IMR-90 (cell line): ENCODE measurements at regions not wholly inside any gene's neighbourhood (a gene's known extent, or its start where the extent isn't known, plus 50 kb on each side); places are given as distances from the start of the nearest gene placed in this dataset.

Source experiments
- ATAC-seq: fragments of 200-7000 bp; cut with Tn5 transposase; 2 replicates; pipeline ENCODE4 v1.9.1; 2020; ENCODE audit warnings: low read depth, mild to moderate bottlenecking, moderate library complexity
- BruUV-seq: library from RNA; stranded (reverse); fragments of 400-500 nt; replicated peaks from 2 replicates; lab custom pipeline; 2021; lab: Mats Ljungman, UMichigan
- CTCF ChIA-PET: fragments of 300-600 bp; formaldehyde crosslinking; extraction: SDS; loops from one replicate; lab custom pipeline; 2021; ENCODE audit warnings: antibody characterized with exemption; lab: Yijun Ruan, JAX
- POLR2A ChIA-PET: fragments of 300-600 bp; sonication (Branson Sonifier 250); formaldehyde crosslinking; loops from one replicate; lab custom pipeline; 2022; ENCODE audit warnings: antibody characterized with exemption; ENCODE audit not compliant: unreplicated experiment; lab: Charles Lee
- DNase-seq: peaks from one replicate; pipeline ENCODE4 v3.0.0; 2013
- H2AFZ ChIP-seq: replicated peaks from 2 replicates; pipeline ENCODE3; 2013; ENCODE audit warnings: low read length, mild to moderate bottlenecking; ENCODE audit not compliant: poor library complexity
- H2AK5ac ChIP-seq: 2 replicates; pipeline ENCODE4 v1.6.1; 2013; ENCODE audit warnings: low read depth, low read length, inconsistent platforms
- H2AK9ac ChIP-seq: replicated peaks from 2 replicates; pipeline ENCODE3; 2013; ENCODE audit warnings: mild to moderate bottlenecking, low read depth, low read length, moderate library complexity; ENCODE audit not compliant: poor library complexity
- H2BK120ac ChIP-seq: 2 replicates; pipeline ENCODE4 v1.6.1; 2013; ENCODE audit warnings: low read depth, low read length, inconsistent platforms
- H2BK15ac ChIP-seq: 3 replicates; pipeline ENCODE4 v1.6.1; 2013; ENCODE audit warnings: low read depth, low read length, inconsistent platforms
- H2BK20ac ChIP-seq: 2 replicates; pipeline ENCODE4 v1.6.1; 2013; ENCODE audit warnings: low read depth, mild to moderate bottlenecking, inconsistent platforms, low read length, moderate library complexity
- H2BK5ac ChIP-seq: 2 replicates; pipeline ENCODE4 v1.6.1; 2013; ENCODE audit warnings: mild to moderate bottlenecking, low read depth, low read length, inconsistent platforms; ENCODE audit not compliant: poor library complexity, severe bottlenecking
- H3K14ac ChIP-seq: replicated peaks from 2 replicates; pipeline ENCODE4 v1.6.1; 2013; ENCODE audit warnings: low read depth, low read length, inconsistent platforms
- H3K18ac ChIP-seq: 2 replicates; pipeline ENCODE4 v1.6.1; 2013; ENCODE audit warnings: low read depth, low read length, control low read depth
- H3K23ac ChIP-seq: 2 replicates; pipeline ENCODE4 v1.6.1; 2013; ENCODE audit warnings: low read depth, low read length, inconsistent platforms
- H3K27ac ChIP-seq: 2 replicates; pipeline ENCODE4 v1.5.1; 2013; ENCODE audit warnings: mild to moderate bottlenecking, control low read depth, low read length; ENCODE audit not compliant: insufficient read depth
- H3K27me3 ChIP-seq: 2 replicates; pipeline ENCODE4 v1.6.1; 2013; ENCODE audit warnings: low read length; ENCODE audit not compliant: control insufficient read depth, insufficient read depth
- H3K36me3 ChIP-seq: 2 replicates; pipeline ENCODE4 v1.6.1; 2013; ENCODE audit warnings: low read length, mixed read lengths; ENCODE audit not compliant: control insufficient read depth, insufficient read depth
- H3K4ac ChIP-seq: 2 replicates; pipeline ENCODE4 v1.6.1; 2013; ENCODE audit warnings: low read depth, low read length, inconsistent platforms
- H3K4me1 ChIP-seq: 2 replicates; pipeline ENCODE4 v1.6.1; 2013; ENCODE audit warnings: low read length, mixed read lengths; ENCODE audit not compliant: control insufficient read depth, insufficient read depth
- H3K4me2 ChIP-seq: 2 replicates; pipeline ENCODE4 v1.6.1; 2013; ENCODE audit warnings: low read depth, mild to moderate bottlenecking, control low read depth, low read length, moderate library complexity
- H3K4me3 ChIP-seq: 2 replicates; pipeline ENCODE4 v1.5.1; 2013; ENCODE audit warnings: low read depth, mild to moderate bottlenecking, control low read depth, low read length, moderate library complexity; ENCODE audit not compliant: insufficient read depth
- H3K56ac ChIP-seq: 2 replicates; pipeline ENCODE4 v1.6.1; 2013; ENCODE audit warnings: low read length, inconsistent platforms; ENCODE audit not compliant: insufficient read depth; ENCODE audit errors: extremely low read depth
- H3K79me1 ChIP-seq, 2 experiments: 2 replicates each; pipeline ENCODE4 v1.6.1; 2013; ENCODE audit warnings: low read length in 2 of 2, inconsistent platforms in 1 of 2, low read depth in 1 of 2
- H3K9ac ChIP-seq: 2 replicates; pipeline ENCODE4 v1.6.1; 2013; ENCODE audit warnings: low read depth, low read length, control low read depth
- H3K9me1 ChIP-seq: 2 replicates; pipeline ENCODE4 v1.6.1; 2013; ENCODE audit warnings: low read length, inconsistent platforms; ENCODE audit not compliant: insufficient read depth
- H3K9me3 ChIP-seq: 2 replicates; pipeline ENCODE4 v1.6.1; 2013; ENCODE audit warnings: low read length; ENCODE audit not compliant: control insufficient read depth, insufficient read depth
- H4K20me1 ChIP-seq: 2 replicates; pipeline ENCODE4 v1.6.1; 2013; ENCODE audit warnings: low read length, inconsistent platforms; ENCODE audit not compliant: insufficient read depth
- H4K5ac ChIP-seq: 2 replicates; pipeline ENCODE4 v1.6.1; 2013; ENCODE audit warnings: mild to moderate bottlenecking, low read depth, low read length, control low read depth
- H4K8ac ChIP-seq, 2 experiments: 2 replicates each; pipeline ENCODE4 v1.6.1; 2013; ENCODE audit warnings: low read depth in 2 of 2, low read length in 2 of 2, control low read depth in 1 of 2, inconsistent platforms in 1 of 2
- H4K91ac ChIP-seq: 2 replicates; pipeline ENCODE4 v1.6.1; 2013; ENCODE audit warnings: low read depth, low read length, inconsistent platforms; ENCODE audit not compliant: insufficient read depth
- BHLHE40 ChIP-seq: fragments of 150-350 bp; IDR thresholded peaks from 2 replicates; pipeline ENCODE4 v1.6.1; 2016; ENCODE audit warnings: mild to moderate bottlenecking, low read depth, low read length
- CEBPB ChIP-seq: IDR thresholded peaks from 2 replicates; pipeline ENCODE4 v1.6.1; 2012; ENCODE audit warnings: low read depth, low read length, improper control_type of control experiment
- CHD1 ChIP-seq: IDR thresholded peaks from 2 replicates; pipeline ENCODE4 v1.6.1; 2012; ENCODE audit warnings: low read depth, low read length, improper control_type of control experiment
- CTCF ChIP-seq: conservative IDR thresholded peaks from 2 replicates; pipeline ENCODE4 v1.5.1; 2012; ENCODE audit warnings: mild to moderate bottlenecking, low read depth, low read length, improper control_type of control experiment
- ELK1 ChIP-seq: fragments of 150-350 bp; IDR thresholded peaks from 2 replicates; pipeline ENCODE4 v1.6.1; 2016; ENCODE audit warnings: low read depth, mild to moderate bottlenecking, low read length, moderate library complexity, borderline replicate concordance
- FOS ChIP-seq: fragments of 150-350 bp; IDR thresholded peaks from 2 replicates; pipeline ENCODE4 v1.6.1; 2016; ENCODE audit warnings: low read depth, low read length
- MAFK ChIP-seq: IDR thresholded peaks from 2 replicates; pipeline ENCODE4 v1.6.1; 2012; ENCODE audit warnings: low read depth, low read length, improper control_type of control experiment
- MAZ ChIP-seq: IDR thresholded peaks from 2 replicates; pipeline ENCODE4 v1.6.1; 2012; ENCODE audit warnings: low read depth, mild to moderate bottlenecking, low read length, improper control_type of control experiment, moderate library complexity, borderline replicate concordance
- MXI1 ChIP-seq: IDR thresholded peaks from 2 replicates; pipeline ENCODE4 v1.6.1; 2012; ENCODE audit warnings: low read depth, mild to moderate bottlenecking, low read length, moderate library complexity, borderline replicate concordance
- NFE2L2 ChIP-seq: fragments of 150-350 bp; IDR thresholded peaks from 2 replicates; pipeline ENCODE4 v1.6.1; 2016; ENCODE audit warnings: low read depth, mild to moderate bottlenecking, low read length
- POLR2A ChIP-seq: IDR thresholded peaks from 2 replicates; pipeline ENCODE4 v1.6.1; 2012; ENCODE audit warnings: mild to moderate bottlenecking, low read depth, low read length
- RAD21 ChIP-seq: IDR thresholded peaks from 2 replicates; pipeline ENCODE4 v1.6.1; 2012; ENCODE audit warnings: low read length, improper control_type of control experiment
- RCOR1 ChIP-seq: IDR thresholded peaks from 2 replicates; pipeline ENCODE4 v1.6.1; 2012; ENCODE audit warnings: mild to moderate bottlenecking, low read length, improper control_type of control experiment; ENCODE audit not compliant: insufficient replicate concordance
- RFX5 ChIP-seq: IDR thresholded peaks from 2 replicates; pipeline ENCODE4 v1.8.0; 2012; ENCODE audit warnings: low read depth, mild to moderate bottlenecking, low read length, moderate library complexity
- SMC3 ChIP-seq: fragments of 150-350 bp; IDR thresholded peaks from 2 replicates; pipeline ENCODE4 v1.6.1; 2016; ENCODE audit warnings: low read depth, mild to moderate bottlenecking, antibody characterized with exemption, low read length, moderate library complexity
- USF2 ChIP-seq: fragments of 150-350 bp; IDR thresholded peaks from 2 replicates; pipeline ENCODE4 v1.6.1; 2017; ENCODE audit warnings: mild to moderate bottlenecking, antibody characterized with exemption, low read length, low read depth
- WGBS, 2 experiments: methylation state at CpG; one replicate each; pipeline versions ENCODE4 v1.1.5 to v1.1.7; 2013; ENCODE audit warnings: missing lambda C conversion rate in 2 of 2; ENCODE audit not compliant: insufficient read length in 1 of 2; ENCODE audit errors: extremely low coverage in 2 of 2; 5-methylcytosine and 5-hydroxymethylcytosine counted together
- dilution Hi-C: fragments of 300-500 bp; cut with HindIII; formaldehyde crosslinking; loops from one replicate; pipeline ENCODE4 v1.14.3; 2018; ENCODE audit warnings: low sequenced_read_pairs; ENCODE audit not compliant: unreplicated experiment
- in situ Hi-C: fragments of 300-500 bp; cut with MboI; formaldehyde crosslinking; loops from 3 replicates; pipeline ENCODE4 v1.14.3; 2019; ENCODE audit warnings: low sequenced_read_pairs, inconsistent platforms, mixed read lengths
- intact Hi-C: fragments of 100-400 bp; cut with micrococcal nuclease; formaldehyde crosslinking; loops from 2 replicates; pipeline ENCODE4 v1.10.0; 2022

- Histone ChIP-seq H2BK5ac (no peak overlapping the region), H3K4ac (no peak overlapping the region), H3K4me3 (no peak overlapping the region), H4K8ac (no peak overlapping the region), H3K27me3 (no peaks in the 10 kb centered on the region), H3K9me1 (no peaks in the 10 kb centered on the region), H3K14ac (no peak overlapping the region), H4K5ac (no peak overlapping the region), H2AK9ac (no peak overlapping the region), H2AFZ (no peak overlapping the region), H4K20me1 (no peaks in the 10 kb centered on the region), H2BK20ac (no peak overlapping the region), H3K36me3 (no peaks in the 10 kb centered on the region), H2AK5ac (no peak overlapping the region), H3K23ac (no peak overlapping the region), H3K4me2 (no peak overlapping the region), H3K27ac (no peak overlapping the region), H3K4me1 (no peaks in the 10 kb centered on the region), H3K79me1 (no peaks in the 10 kb centered on the region), H3K56ac (no peak overlapping the region), H4K91ac (no peak overlapping the region), H3K9ac (no peak overlapping the region), H2BK120ac (no peak overlapping the region), H3K18ac (no peak overlapping the region), H3K9me3 (no peaks in the 10 kb centered on the region; the same call in 1 of the 2 replicates), H2BK15ac (no peak overlapping the region)
- POLR2A ChIA-PET = no interaction called here
- BruUV-seq = no TSS peak
- no CpG with 5 or more reads among the region's 4 CpGs for WGBS, 2 experiments
- CTCF ChIA-PET = no interaction called here
- intact Hi-C loops = no loop called here
- in situ Hi-C loops = no loop called here
- no peak for TF ChIP-seq SMC3
- TF ChIP-seq CHD1 = no peak
- no peak for TF ChIP-seq MAFK
- no peak for TF ChIP-seq ELK1
- TF ChIP-seq RFX5 = no peak
- TF ChIP-seq RAD21 = no peak
- no peak for TF ChIP-seq NFE2L2
- no peak for TF ChIP-seq USF2
- TF ChIP-seq CTCF = no peak
- TF ChIP-seq POLR2A = no peak
- no peak for TF ChIP-seq MXI1
- no peak for TF ChIP-seq BHLHE40
- TF ChIP-seq MAZ = no peak
- TF ChIP-seq FOS = no peak
- TF ChIP-seq RCOR1 = no peak
- no peak for TF ChIP-seq CEBPB
- dilution Hi-C loops = no loop called here
- ATAC-seq (no peak), DNase-seq (no peak)
Measured at GRCh38 chr4:27316176-27316575, 455.5 kb downstream of the STIM2 start.
